ENCODE measurements at regions not wholly inside any gene's neighbourhood (a gene's known extent, or its start where the extent isn't known, plus 50 kb on each side); places are given as distances from the start of the nearest gene placed in this dataset.

- WGBS (ENCODE audit: insufficient coverage), result no CpG with 5 or more reads among the region's 1 CpG
- ChIA-PET CTCF (interaction anchor here (0.7 kb wide), 1 partner anchor 66 kb away, joined by 6 read pairs; no protein-coding TSS in a partner anchor), POLR2A (no interaction called here)
- H3K4me3 Mint-ChIP-seq, result no peak overlapping the region
- no peak overlapping the region for H3K27ac Mint-ChIP-seq
- Histone ChIP-seq H2AFZ (ENCODE audit: insufficient read depth, low read depth, low read length, poor library complexity, severe bottlenecking) (no peak overlapping the region), H3K4me3 (ENCODE audit: control extremely low read depth in 1 of 5, extremely low read depth in 1 of 5, insufficient read depth in 1 of 5, low read depth in 2 of 5, low read length in 4 of 5) (no peak overlapping the region), H3K4me2 (replicated peaks; ENCODE audit: low read depth, low read length, poor library complexity, severe bottlenecking) (no peak overlapping the region), H3K4me1 (ENCODE audit: control insufficient read depth in 2 of 2, insufficient read depth in 2 of 2, low read length in 2 of 2) (peaks cover 6 to 12% of the 10 kb centered on the region in 2 donors), H3K9me3 (ENCODE audit: control extremely low read depth in 1 of 3, control insufficient read depth in 2 of 3, insufficient read depth in 1 of 3, low read length in 2 of 3) (no peaks in the 10 kb centered on the region), H3K79me2 (ENCODE audit: control insufficient read depth, insufficient read depth, low read length) (no peaks in the 10 kb centered on the region), H3K27ac (ENCODE audit: low read length in 2 of 2) (no peak overlapping the region), H3K27me3 (replicated peaks in 1 of 4; ENCODE audit: control extremely low read depth in 1 of 4, control insufficient read depth in 3 of 4, insufficient read depth in 4 of 4, low read length in 3 of 4) (peaks cover 0 to 12% (median 5%) of the 10 kb centered on the region in 4 experiments), H3K36me3 (replicated peaks in 1 of 2; ENCODE audit: control extremely low read depth in 1 of 2, control insufficient read depth in 1 of 2, extremely low read depth in 1 of 2, insufficient read depth in 2 of 2, low read length in 1 of 2) (no peaks in the 10 kb centered on the region), H3K9ac (ENCODE audit: low read length) (no peak overlapping the region), H4K20me1 (ENCODE audit: control insufficient read depth, insufficient read depth, low read length, poor library complexity, severe bottlenecking) (no peaks in the 10 kb centered on the region)
- intact Hi-C loops (cut with micrococcal nuclease), result no loop called here
- H3K9me3 Mint-ChIP-seq (ENCODE audit: insufficient read depth), result no peaks in the 10 kb centered on the region
- no peak for TF ChIP-seq CTCF (IDR thresholded peaks at IDR 0.05)
- TF ChIP-seq EZH2 (IDR thresholded peaks at IDR 0.05; ENCODE audit: borderline replicate concordance, insufficient read depth, low read depth, low read length, poor library complexity, severe bottlenecking), result no peak
- DNase-seq, result no peak
- H3K4me1 Mint-ChIP-seq, result peaks cover 16% of the 10 kb centered on the region
- peaks cover 26% of the 10 kb centered on the region for H3K27me3 Mint-ChIP-seq
- no peak for ATAC-seq (ENCODE audit: low read depth)
Observed at GRCh38 chr4:38514465-38515146, 149.4 kb upstream of the KLF3 start.

- WGBS (ENCODE audit: insufficient coverage), result 83% methylated on average over 1 of the region's 2 CpGs
- Histone ChIP-seq H3K79me2 (ENCODE audit: control insufficient read depth, insufficient read depth, low read length) (no peaks in the 10 kb centered on the region), H3K9ac (ENCODE audit: low read length) (no peak overlapping the region), H3K27ac (ENCODE audit: low read length in 2 of 2) (no peak overlapping the region), H4K20me1 (ENCODE audit: control insufficient read depth, insufficient read depth, low read length, poor library complexity, severe bottlenecking) (no peaks in the 10 kb centered on the region), H2AFZ (ENCODE audit: insufficient read depth, low read depth, low read length, poor library complexity, severe bottlenecking) (no peak overlapping the region), H3K4me1 (ENCODE audit: control insufficient read depth in 2 of 2, insufficient read depth in 2 of 2, low read length in 2 of 2) (peaks cover 0 to 6% of the 10 kb centered on the region in 2 donors), H3K4me2 (replicated peaks; ENCODE audit: low read depth, low read length, poor library complexity, severe bottlenecking) (no peak overlapping the region), H3K4me3 (ENCODE audit: control extremely low read depth in 1 of 5, extremely low read depth in 1 of 5, insufficient read depth in 1 of 5, low read depth in 2 of 5, low read length in 4 of 5) (no peak overlapping the region), H3K36me3 (replicated peaks in 1 of 2; ENCODE audit: control extremely low read depth in 1 of 2, control insufficient read depth in 1 of 2, extremely low read depth in 1 of 2, insufficient read depth in 2 of 2, low read length in 1 of 2) (no peaks in the 10 kb centered on the region), H3K9me3 (ENCODE audit: control extremely low read depth in 1 of 3, control insufficient read depth in 2 of 3, insufficient read depth in 1 of 3, low read length in 2 of 3) (no peaks in the 10 kb centered on the region), H3K27me3 (replicated peaks in 1 of 4; ENCODE audit: control extremely low read depth in 1 of 4, control insufficient read depth in 3 of 4, insufficient read depth in 4 of 4, low read length in 3 of 4) (peaks cover 0 to 9% (median 2%) of the 10 kb centered on the region in 4 experiments)
- TF ChIP-seq EZH2 (IDR thresholded peaks at IDR 0.05; ENCODE audit: borderline replicate concordance, insufficient read depth, low read depth, low read length, poor library complexity, severe bottlenecking) (no peak), CTCF (IDR thresholded peaks at IDR 0.05) (no peak)
- CTCF ChIA-PET, result no interaction called here
- Mint-ChIP-seq H3K4me3 (no peak overlapping the region), H3K9me3 (ENCODE audit: insufficient read depth) (no peaks in the 10 kb centered on the region), H3K4me1 (peaks cover 7% of the 10 kb centered on the region), H3K27ac (no peak overlapping the region), H3K27me3 (peaks cover 21% of the 10 kb centered on the region)
- DNase-seq (no peak), ATAC-seq (ENCODE audit: low read depth) (no peak)
- POLR2A ChIA-PET, result no interaction called here
- intact Hi-C loops (cut with micrococcal nuclease), result no loop called here
Observed at GRCh38 chr4:38516190-38516589, 147.8 kb upstream of the KLF3 start.

All from B cell (primary cell).